Chondrocyte (in vitro differentiated cells): ENCODE measurements at regions not wholly inside any gene's neighbourhood (a gene's known extent, or its start where the extent isn't known, plus 50 kb on each side); places are given as distances from the start of the nearest gene placed in this dataset.

Source experiments
- DNase-seq: peaks from one replicate; pipeline ENCODE4 v3.0.0; 2021; ENCODE audit warnings: mixed read lengths, low spot score
- H3K27ac Mint-ChIP-seq: one replicate; pipeline ENCODE4 v1.8.0; 2021; ENCODE audit warnings: mild to moderate bottlenecking, moderate library complexity, mixed read lengths; ENCODE audit not compliant: unreplicated experiment
- H3K27me3 Mint-ChIP-seq: 2 replicates; pipeline ENCODE4 v1.8.0; 2021; ENCODE audit warnings: low read depth, mixed read lengths
- H3K36me3 Mint-ChIP-seq: 2 replicates; pipeline ENCODE4 v1.8.0; 2021; ENCODE audit warnings: low read depth, mixed read lengths
- H3K4me1 Mint-ChIP-seq: 2 replicates; pipeline ENCODE4 v1.8.0; 2021; ENCODE audit warnings: low read depth, mild to moderate bottlenecking, mixed read lengths
- H3K4me3 Mint-ChIP-seq: one replicate; pipeline ENCODE4 v1.8.0; 2021; ENCODE audit warnings: mild to moderate bottlenecking, moderate library complexity, mixed read lengths; ENCODE audit not compliant: unreplicated experiment
- H3K9me3 Mint-ChIP-seq: 2 replicates; pipeline ENCODE4 v1.8.0; 2021; ENCODE audit warnings: low read depth, mixed read lengths
- TF ChIP-seq, protein P1 (sequence below): fragments of 200-600 bp; sonication (generic); IDR thresholded peaks from 2 replicates; pipeline ENCODE4 v1.5.0; 2021; ENCODE audit warnings: antibody characterized with exemption, mild to moderate bottlenecking, moderate library complexity

GRCh38 chr6:3506751-3507383 lies 50.0 kb upstream of the SLC22A23 start:
- H3K4me1 Mint-ChIP-seq, result no peaks in the 10 kb centered on the region
- TF ChIP-seq, protein P1, sequence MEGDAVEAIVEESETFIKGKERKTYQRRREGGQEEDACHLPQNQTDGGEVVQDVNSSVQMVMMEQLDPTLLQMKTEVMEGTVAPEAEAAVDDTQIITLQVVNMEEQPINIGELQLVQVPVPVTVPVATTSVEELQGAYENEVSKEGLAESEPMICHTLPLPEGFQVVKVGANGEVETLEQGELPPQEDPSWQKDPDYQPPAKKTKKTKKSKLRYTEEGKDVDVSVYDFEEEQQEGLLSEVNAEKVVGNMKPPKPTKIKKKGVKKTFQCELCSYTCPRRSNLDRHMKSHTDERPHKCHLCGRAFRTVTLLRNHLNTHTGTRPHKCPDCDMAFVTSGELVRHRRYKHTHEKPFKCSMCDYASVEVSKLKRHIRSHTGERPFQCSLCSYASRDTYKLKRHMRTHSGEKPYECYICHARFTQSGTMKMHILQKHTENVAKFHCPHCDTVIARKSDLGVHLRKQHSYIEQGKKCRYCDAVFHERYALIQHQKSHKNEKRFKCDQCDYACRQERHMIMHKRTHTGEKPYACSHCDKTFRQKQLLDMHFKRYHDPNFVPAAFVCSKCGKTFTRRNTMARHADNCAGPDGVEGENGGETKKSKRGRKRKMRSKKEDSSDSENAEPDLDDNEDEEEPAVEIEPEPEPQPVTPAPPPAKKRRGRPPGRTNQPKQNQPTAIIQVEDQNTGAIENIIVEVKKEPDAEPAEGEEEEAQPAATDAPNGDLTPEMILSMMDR, result no peak
- H3K9me3 Mint-ChIP-seq, result peaks cover 3% of the 10 kb centered on the region
- no peak overlapping the region for H3K27ac Mint-ChIP-seq
- DNase-seq, result no peak
- H3K4me3 Mint-ChIP-seq, result no peak overlapping the region
- H3K27me3 Mint-ChIP-seq, result no peaks in the 10 kb centered on the region
- no peaks in the 10 kb centered on the region for H3K36me3 Mint-ChIP-seq
